ENCODE measurements at regions not wholly inside any gene's neighbourhood (a gene's known extent, or its start where the extent isn't known, plus 50 kb on each side); places are given as distances from the start of the nearest gene placed in this dataset.
A peak's percentile ranks its signal among the peaks of the same experiment; 100 is the strongest.
"Not testable (repeated sequence)": the region's sequence is repeated elsewhere in the genome, so short reads cannot be mapped to it uniquely, and the experiment has no call there.

GRCh38 chr2:75894170-75894569 is 183.5 kb upstream of the GCFC2 start:
- ATAC-seq (no peak), DNase-seq (no peak)
- WGBS (ENCODE audit: insufficient coverage, low coverage, low lambda C conversion rate, missing lambda C conversion rate): 62% methylated on average over 1 of the region's 1 CpG
- no peak for TF ChIP-seq CTCF (IDR thresholded peaks at IDR 0.05)
- Histone ChIP-seq H3K27me3 (no peaks in the 10 kb centered on the region), H3K4me1 (no peaks in the 10 kb centered on the region), H3K4me3 (no peak overlapping the region), H3K9me3 (no peaks in the 10 kb centered on the region), H3K36me3 (no peaks in the 10 kb centered on the region), H3K27ac (no peak overlapping the region)
- intact Hi-C loops (cut with DNase I): no loop called here

GRCh38 chr2:75892490-75892889 is 181.8 kb upstream of the GCFC2 start:
- H3K4me1 ChIP-seq: no peaks in the 10 kb centered on the region
- 45% methylated on average over 2 of the region's 2 CpGs for WGBS (ENCODE audit: insufficient coverage, low coverage, low lambda C conversion rate, missing lambda C conversion rate)
- intact Hi-C loops (cut with DNase I): no loop called here
- DNase-seq (no peak), ATAC-seq (no peak)
- H3K9me3 ChIP-seq: no peaks in the 10 kb centered on the region
- H3K27me3 ChIP-seq: no peaks in the 10 kb centered on the region
- H3K27ac ChIP-seq: no peak overlapping the region
- H3K36me3 ChIP-seq: no peaks in the 10 kb centered on the region
- TF ChIP-seq POLR2A (IDR thresholded peaks at IDR 0.05) (no peak), CTCF (IDR thresholded peaks at IDR 0.05) (no peak)
- H3K4me3 ChIP-seq: no peak overlapping the region

DNA sequence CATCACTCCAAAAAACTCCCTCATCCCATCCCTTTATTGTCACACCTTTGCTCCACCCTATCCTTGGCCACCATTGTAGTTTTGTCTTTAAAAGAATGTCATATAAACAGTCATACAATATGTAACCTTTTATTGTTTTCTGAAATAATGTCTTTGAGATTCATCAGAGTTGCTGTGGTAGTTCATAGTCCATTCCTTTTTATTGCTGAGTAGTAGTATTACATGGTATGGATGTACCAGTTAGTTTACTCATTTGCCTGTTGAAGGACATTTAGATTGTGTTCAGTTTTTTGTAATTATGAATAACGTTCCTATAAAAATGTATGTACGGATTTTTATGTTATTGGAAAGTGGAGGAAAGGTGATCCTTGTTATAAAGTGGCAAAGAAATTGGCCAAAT is 171.8 kb upstream of the GCFC2 start:
- TF ChIP-seq POLR2A (IDR thresholded peaks at IDR 0.05) (no peak), CTCF (IDR thresholded peaks at IDR 0.05) (no peak)
- Histone ChIP-seq H3K27ac (no peak overlapping the region), H3K4me3 (no peak overlapping the region)

DNA sequence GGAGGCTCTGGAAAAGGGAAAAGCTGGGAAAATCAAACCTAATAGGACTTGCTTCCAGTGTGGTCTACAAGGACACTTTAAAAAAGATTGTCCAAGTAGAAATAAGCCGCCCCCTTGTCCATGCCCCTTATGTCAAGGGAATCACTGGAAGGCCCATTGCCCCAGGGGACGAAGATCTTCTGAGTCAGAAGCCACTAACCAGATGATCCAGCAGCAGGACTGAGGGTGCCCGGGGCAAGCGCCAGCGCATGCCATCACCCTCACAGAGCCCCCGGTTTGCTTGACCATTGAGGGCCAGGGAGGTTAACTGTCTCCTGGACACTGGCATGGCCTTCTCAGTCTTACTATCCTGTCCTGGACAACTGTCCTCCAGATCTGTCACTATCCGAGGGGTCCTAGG is 164.9 kb upstream of the GCFC2 start:
- intact Hi-C loops (cut with DNase I); H3K9me3 ChIP-seq; DNase-seq; H3K4me1 ChIP-seq; ATAC-seq; H3K27ac ChIP-seq; H3K4me3 ChIP-seq; H3K36me3 ChIP-seq; H3K27me3 ChIP-seq: not testable (repeated sequence)
- WGBS (ENCODE audit: insufficient coverage, low coverage, low lambda C conversion rate, missing lambda C conversion rate): 73% methylated on average over 3 of the region's 7 CpGs

More for the DNA sequence above, 171.8 kb upstream of the GCFC2 start:
- H3K36me3 ChIP-seq: no peaks in the 10 kb centered on the region
- no peaks in the 10 kb centered on the region for H3K27me3 ChIP-seq
- ATAC-seq: no peak
- intact Hi-C loops (cut with DNase I): no loop called here
- no peaks in the 10 kb centered on the region for H3K4me1 ChIP-seq
- H3K9me3 ChIP-seq: no peaks in the 10 kb centered on the region
- WGBS (ENCODE audit: insufficient coverage, low coverage, low lambda C conversion rate, missing lambda C conversion rate): 27% methylated on average over 2 of the region's 2 CpGs
- no peak for DNase-seq

DNA sequence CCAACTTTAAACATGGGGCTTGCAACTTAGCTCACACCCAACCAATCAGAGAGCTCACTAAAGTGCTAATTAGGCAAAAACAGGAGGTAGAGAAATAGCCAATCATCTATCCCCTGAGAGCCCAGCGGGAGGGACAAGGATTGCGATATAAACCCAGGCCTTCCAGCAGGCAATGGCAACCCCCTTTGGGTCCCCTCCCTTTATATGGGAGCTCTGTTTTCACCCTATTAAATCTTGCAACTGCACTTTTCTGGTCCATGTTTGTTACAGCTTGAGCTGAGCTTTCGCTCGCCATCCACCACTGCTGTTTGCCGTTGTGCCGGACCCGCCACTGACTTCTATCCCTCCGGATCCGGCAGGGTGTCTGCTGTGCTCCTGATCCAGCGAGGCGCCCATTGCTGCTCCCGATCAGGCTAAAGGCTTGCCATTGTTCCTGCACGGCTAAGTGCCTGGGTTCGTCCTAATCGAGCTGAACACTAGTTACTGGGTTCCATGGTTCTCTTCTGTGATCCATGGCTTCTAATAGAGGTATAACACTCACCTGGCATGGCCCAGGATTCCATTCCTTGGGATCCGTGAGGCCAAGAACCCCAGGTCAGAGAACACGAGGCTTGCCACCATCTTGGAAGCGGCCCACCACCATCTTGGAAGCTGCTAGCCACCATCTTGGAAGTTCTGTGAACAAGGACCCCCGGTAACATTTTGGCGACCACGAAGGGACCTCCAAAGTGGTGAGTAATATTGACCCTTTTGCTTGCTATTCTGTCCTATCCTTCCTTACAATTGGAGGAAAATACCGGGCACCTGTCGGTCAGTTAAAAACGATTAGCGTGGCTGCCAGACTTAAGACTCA is 161.3 kb upstream of the GCFC2 start:
- not testable (repeated sequence) for ATAC-seq

More for the DNA sequence above, 161.3 kb upstream of the GCFC2 start:
- H3K9me3 ChIP-seq; H3K27ac ChIP-seq; intact Hi-C loops (cut with DNase I); H3K27me3 ChIP-seq; H3K4me3 ChIP-seq; H3K4me1 ChIP-seq; H3K36me3 ChIP-seq: not testable (repeated sequence)
- WGBS (ENCODE audit: insufficient coverage, low coverage, low lambda C conversion rate, missing lambda C conversion rate): 95% methylated on average over 20 of the region's 25 CpGs
- peak in 1 of 3 donors; percentile 41 for DNase-seq

Measured in right lobe of liver (tissue), 6 donors.